OCI-LY1 (cell line): ENCODE measurements at regions not wholly inside any gene's neighbourhood (a gene's known extent, or its start where the extent isn't known, plus 50 kb on each side); places are given as distances from the start of the nearest gene placed in this dataset.

Experiments
- H2AFZ ChIP-seq: fragments of 200-600 bp; sonication (generic), shearing (Covaris generic); 2 replicates; pipeline ENCODE4 v1.6.0; 2014; ENCODE audit warnings: antibody characterized with exemption, mild to moderate bottlenecking, low read length
- H3F3A ChIP-seq: fragments of 200-600 bp; sonication (generic), shearing (Covaris generic); 2 replicates; pipeline ENCODE4 v1.6.0; 2014; ENCODE audit warnings: mild to moderate bottlenecking, antibody characterized with exemption, low read length, moderate library complexity; ENCODE audit not compliant: insufficient read depth
- H3K27ac ChIP-seq: fragments of 200-600 bp; sonication (generic); 2 replicates; pipeline ENCODE4 v1.5.1; 2014; ENCODE audit warnings: low read length, mixed run types, mild to moderate bottlenecking, low read depth; ENCODE audit not compliant: poor library complexity, severe bottlenecking
- H3K27me3 ChIP-seq: fragments of 200-600 bp; sonication (generic); 2 replicates; pipeline ENCODE4 v1.6.0; 2014; ENCODE audit warnings: antibody characterized with exemption, mild to moderate bottlenecking, low read length, moderate library complexity; ENCODE audit not compliant: insufficient read depth
- H3K36me3 ChIP-seq: fragments of 200-600 bp; sonication (generic); 2 replicates; pipeline ENCODE4 v1.6.1; 2014; ENCODE audit warnings: mild to moderate bottlenecking, antibody characterized with exemption, low read length, moderate library complexity, mixed read lengths; ENCODE audit not compliant: insufficient read depth
- H3K4me1 ChIP-seq: fragments of 200-600 bp; sonication (generic); 2 replicates; pipeline ENCODE4 v1.5.1; 2014; ENCODE audit warnings: mild to moderate bottlenecking, low read length, moderate library complexity; ENCODE audit not compliant: insufficient read depth, severe bottlenecking
- H3K4me2 ChIP-seq: fragments of 200-600 bp; sonication (generic), shearing (Covaris generic); 2 replicates; pipeline ENCODE4 v1.6.1; 2014; ENCODE audit warnings: low read length
- H3K4me3 ChIP-seq: fragments of 200-600 bp; sonication (generic); 2 replicates; pipeline ENCODE4 v1.5.1; 2014; ENCODE audit warnings: low read length, low read depth, mild to moderate bottlenecking, mixed read lengths; ENCODE audit not compliant: poor library complexity, severe bottlenecking
- H3K79me2 ChIP-seq: fragments of 200-600 bp; shearing (Covaris generic); 2 replicates; pipeline ENCODE4 v1.6.1; 2016; ENCODE audit warnings: mixed run types, low read length, mixed read lengths; ENCODE audit not compliant: insufficient read depth
- H3K9ac ChIP-seq: fragments of 200-600 bp; sonication (generic), shearing (Covaris generic); 2 replicates; pipeline ENCODE4 v1.6.1; 2014; ENCODE audit warnings: mild to moderate bottlenecking, low read length, mixed read lengths
- H3K9me2 ChIP-seq: fragments of 200-600 bp; sonication (generic), shearing (Covaris generic); 2 replicates; pipeline ENCODE4 v1.6.1; 2014; ENCODE audit warnings: low read depth, mild to moderate bottlenecking, low read length, mixed read lengths
- H3K9me3 ChIP-seq: fragments of 200-600 bp; shearing (Covaris generic); 2 replicates; pipeline ENCODE4 v1.6.1; 2014; ENCODE audit warnings: low read length, mixed read lengths
- H4K20me1 ChIP-seq: fragments of 200-600 bp; sonication (generic), shearing (Covaris generic); 2 replicates; pipeline ENCODE4 v1.6.0; 2016; ENCODE audit warnings: mild to moderate bottlenecking, low read length; ENCODE audit not compliant: insufficient read depth
- EZH2 ChIP-seq: fragments of 200-600 bp; sonication (generic), shearing (Covaris generic); IDR thresholded peaks from 2 replicates; pipeline ENCODE4 v1.8.0; 2017; ENCODE audit warnings: borderline replicate concordance, mixed run types, mild to moderate bottlenecking, antibody characterized with exemption, low read length, moderate library complexity, mixed read lengths
- TF ChIP-seq, protein P1 (sequence below): fragments of 200-600 bp; sonication (generic), shearing (Covaris generic); IDR thresholded peaks from 2 replicates; pipeline ENCODE4 v1.5.1; 2017; ENCODE audit warnings: mild to moderate bottlenecking, antibody characterized with exemption, low read length, moderate library complexity, mixed read lengths

DNA sequence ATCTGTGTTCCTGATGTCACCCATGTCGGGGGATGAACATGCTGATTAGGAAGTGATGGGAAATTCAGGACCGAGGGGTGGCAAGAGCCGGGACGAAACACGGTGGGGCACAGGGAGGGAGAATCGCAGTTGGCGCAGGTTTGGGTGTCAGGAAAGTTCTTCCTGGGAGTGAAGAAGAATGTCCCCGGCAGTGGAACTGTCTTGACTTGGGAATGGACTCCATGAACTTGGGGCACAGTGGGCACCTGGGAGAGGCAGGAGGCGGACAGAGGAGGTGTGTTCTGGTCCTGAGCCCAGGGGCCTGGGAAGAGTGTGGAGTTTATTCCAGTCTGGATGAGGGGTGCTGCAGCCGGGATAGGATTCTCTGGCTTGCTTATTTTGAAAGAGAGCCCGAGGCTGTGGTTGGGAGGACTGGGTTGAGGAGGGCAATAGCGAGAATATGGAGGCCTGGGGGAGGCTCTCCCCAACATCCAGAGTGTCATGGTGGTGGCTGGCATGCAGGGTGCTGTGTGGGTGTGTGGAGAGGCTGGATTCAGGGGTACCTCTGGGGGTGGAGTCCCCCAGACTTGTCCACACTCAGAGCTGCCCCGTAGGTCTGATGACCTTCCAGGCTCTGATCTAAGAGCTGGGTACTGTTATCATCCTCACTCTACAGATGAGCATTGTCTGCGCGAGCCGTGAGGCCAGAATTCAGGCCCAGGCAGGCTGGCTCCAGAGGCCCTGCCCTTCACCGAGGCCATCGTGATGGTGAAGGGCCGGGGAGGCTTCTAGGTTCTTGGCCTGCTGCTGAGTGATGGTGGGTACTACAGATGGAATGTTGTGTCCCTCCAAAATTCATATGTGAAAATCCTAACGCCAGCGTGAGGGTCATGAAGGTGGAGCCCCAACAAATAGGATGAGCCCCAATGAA, 274.5 kb upstream of the C1orf174 start:
- Histone ChIP-seq H3K9ac (no peak overlapping the region), H3K9me2 (no peaks in the 10 kb centered on the region), H2AFZ (no peak overlapping the region), H3K27ac (no peak overlapping the region), H3K9me3 (no peaks in the 10 kb centered on the region), H4K20me1 (no peaks in the 10 kb centered on the region), H3K79me2 (no peaks in the 10 kb centered on the region), H3K4me1 (no peaks in the 10 kb centered on the region), H3K4me3 (no peak overlapping the region), H3K4me2 (no peak overlapping the region), H3K27me3 (no peaks in the 10 kb centered on the region), H3K36me3 (no peaks in the 10 kb centered on the region), H3F3A (no peaks in the 10 kb centered on the region)
- no peak for TF ChIP-seq EZH2
- TF ChIP-seq, protein P1, sequence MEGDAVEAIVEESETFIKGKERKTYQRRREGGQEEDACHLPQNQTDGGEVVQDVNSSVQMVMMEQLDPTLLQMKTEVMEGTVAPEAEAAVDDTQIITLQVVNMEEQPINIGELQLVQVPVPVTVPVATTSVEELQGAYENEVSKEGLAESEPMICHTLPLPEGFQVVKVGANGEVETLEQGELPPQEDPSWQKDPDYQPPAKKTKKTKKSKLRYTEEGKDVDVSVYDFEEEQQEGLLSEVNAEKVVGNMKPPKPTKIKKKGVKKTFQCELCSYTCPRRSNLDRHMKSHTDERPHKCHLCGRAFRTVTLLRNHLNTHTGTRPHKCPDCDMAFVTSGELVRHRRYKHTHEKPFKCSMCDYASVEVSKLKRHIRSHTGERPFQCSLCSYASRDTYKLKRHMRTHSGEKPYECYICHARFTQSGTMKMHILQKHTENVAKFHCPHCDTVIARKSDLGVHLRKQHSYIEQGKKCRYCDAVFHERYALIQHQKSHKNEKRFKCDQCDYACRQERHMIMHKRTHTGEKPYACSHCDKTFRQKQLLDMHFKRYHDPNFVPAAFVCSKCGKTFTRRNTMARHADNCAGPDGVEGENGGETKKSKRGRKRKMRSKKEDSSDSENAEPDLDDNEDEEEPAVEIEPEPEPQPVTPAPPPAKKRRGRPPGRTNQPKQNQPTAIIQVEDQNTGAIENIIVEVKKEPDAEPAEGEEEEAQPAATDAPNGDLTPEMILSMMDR, result no peak

DNA sequence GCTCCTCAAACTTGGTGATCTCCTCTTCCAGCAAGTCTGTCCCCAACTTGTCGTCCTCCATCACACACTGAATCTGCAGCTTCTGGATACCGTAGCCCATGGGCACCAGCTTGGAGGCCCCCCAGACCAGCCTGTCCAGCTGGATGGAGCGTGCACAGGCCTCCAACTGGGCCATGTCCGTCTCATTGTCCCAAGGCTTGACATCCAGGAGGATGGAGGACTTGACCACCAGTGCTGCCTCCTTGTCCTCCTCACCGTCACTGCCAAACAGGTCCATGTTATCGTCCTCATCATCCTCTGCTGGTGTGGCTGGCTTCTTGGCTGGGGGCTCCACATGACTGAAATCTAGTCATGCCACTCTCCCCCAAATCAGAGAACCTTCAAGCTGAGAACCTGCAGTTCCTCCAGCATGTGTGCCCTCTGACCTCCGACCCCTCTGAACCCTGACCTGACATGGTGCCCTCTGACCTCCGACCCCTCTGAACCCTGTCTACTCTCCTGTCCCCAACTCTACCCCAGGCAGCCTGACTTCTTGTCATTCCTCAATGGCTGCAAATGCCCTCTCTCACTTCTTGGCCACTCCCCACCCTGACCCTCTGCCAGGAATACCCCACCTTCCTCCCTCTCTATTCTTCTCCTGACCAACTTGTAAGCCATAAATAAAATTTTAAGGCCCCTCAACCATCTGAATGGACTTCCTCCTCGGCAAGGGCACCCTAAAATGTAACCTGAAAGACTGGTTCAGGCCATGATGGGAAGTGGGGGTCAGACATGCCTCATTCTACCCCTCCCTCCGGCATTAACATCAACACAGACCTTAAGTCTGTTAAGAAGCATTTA, 275.7 kb upstream of the C1orf174 start:
- TF ChIP-seq, protein P1, result no peak
- Histone ChIP-seq H3K79me2 (no peaks in the 10 kb centered on the region), H3K4me1 (no peaks in the 10 kb centered on the region)

DNA sequence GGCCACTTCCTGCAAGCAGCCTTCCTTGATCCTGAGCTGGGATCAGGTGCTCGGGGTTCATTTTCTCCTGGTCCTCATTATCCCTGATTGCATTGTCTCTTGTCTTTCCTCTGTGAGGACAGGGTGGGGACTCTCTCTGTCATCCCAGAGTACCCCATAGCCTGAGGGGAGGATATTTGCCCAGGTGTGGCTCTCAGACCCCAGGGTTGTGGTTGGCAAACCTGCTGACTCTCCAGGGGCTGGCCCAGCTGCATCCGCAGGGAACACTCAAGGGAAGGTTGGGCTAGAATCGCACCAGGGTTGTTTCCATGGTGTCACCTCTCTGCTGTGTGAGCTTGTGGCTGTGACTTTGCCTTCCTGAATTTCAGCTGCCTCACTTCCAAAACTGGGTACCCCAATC, 276.8 kb upstream of the C1orf174 start:
- H3K4me3 ChIP-seq, result no peak overlapping the region
- H3K9ac ChIP-seq, result no peak overlapping the region
- H3K27me3 ChIP-seq, result no peaks in the 10 kb centered on the region; the same call in 1 of the 2 replicates
- no peaks in the 10 kb centered on the region for H4K20me1 ChIP-seq
- H3F3A ChIP-seq, result no peaks in the 10 kb centered on the region
- no peaks in the 10 kb centered on the region for H3K9me3 ChIP-seq
- H3K4me1 ChIP-seq, result no peaks in the 10 kb centered on the region
- H3K9me2 ChIP-seq, result no peaks in the 10 kb centered on the region
- H3K36me3 ChIP-seq, result no peaks in the 10 kb centered on the region
- H2AFZ ChIP-seq, result no peak overlapping the region
- TF ChIP-seq EZH2, result no peak
- TF ChIP-seq, protein P1, result no peak
- H3K4me2 ChIP-seq, result no peak overlapping the region
- no peak overlapping the region for H3K27ac ChIP-seq
- no peaks in the 10 kb centered on the region for H3K79me2 ChIP-seq

More for the DNA sequence above, 275.7 kb upstream of the C1orf174 start:
- Histone ChIP-seq H3F3A (no peaks in the 10 kb centered on the region), H3K9ac (no peak overlapping the region), H3K9me3 (no peaks in the 10 kb centered on the region), H3K36me3 (no peaks in the 10 kb centered on the region), H3K27ac (no peak overlapping the region), H2AFZ (no peak overlapping the region), H3K4me2 (no peak overlapping the region), H3K9me2 (no peaks in the 10 kb centered on the region), H3K4me3 (no peak overlapping the region), H4K20me1 (no peaks in the 10 kb centered on the region), H3K27me3 (no peaks in the 10 kb centered on the region; the same call in 1 of the 2 replicates)
